DND-41 (cell line): ENCODE measurements at regions not wholly inside any gene's neighbourhood (a gene's known extent, or its start where the extent isn't known, plus 50 kb on each side); places are given as distances from the start of the nearest gene placed in this dataset.
"Not testable (repeated sequence)": the region's sequence is repeated elsewhere in the genome, so short reads cannot be mapped to it uniquely, and the experiment has no call there.

ENCODE experiments used
- EZH2 ChIP-seq: IDR thresholded peaks from 3 replicates; pipeline ENCODE4 v1.6.1; 2012; ENCODE audit warnings: borderline replicate concordance, low read depth, mild to moderate bottlenecking, moderate library complexity, low read length, inconsistent platforms; ENCODE audit not compliant: severe bottlenecking
- TF ChIP-seq, protein P1 (sequence below): IDR thresholded peaks from 2 replicates; pipeline ENCODE4 v1.5.1; 2012; ENCODE audit warnings: borderline replicate concordance, low read length, moderate library complexity, mild to moderate bottlenecking; ENCODE audit not compliant: poor library complexity, severe bottlenecking; ENCODE audit errors: extremely low read depth

DNA sequence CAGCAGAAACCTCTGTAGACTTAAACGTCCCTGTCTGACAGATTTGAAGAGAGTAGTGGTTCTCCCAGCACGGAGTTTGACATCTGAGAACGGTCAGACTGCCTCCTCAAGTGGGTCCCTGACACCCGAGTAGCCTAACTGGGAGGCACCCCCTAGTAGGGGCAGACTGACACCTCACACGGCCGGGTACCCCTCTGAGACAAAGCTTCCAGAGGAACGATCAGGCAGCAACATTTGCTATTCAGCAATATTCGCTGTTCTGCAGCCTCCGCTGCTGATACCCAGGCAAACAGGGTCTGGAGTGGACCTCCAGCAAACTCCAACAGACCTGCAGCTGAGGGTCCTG is 61.5 kb upstream of the ATP2C1 start:
- TF ChIP-seq, protein P1, sequence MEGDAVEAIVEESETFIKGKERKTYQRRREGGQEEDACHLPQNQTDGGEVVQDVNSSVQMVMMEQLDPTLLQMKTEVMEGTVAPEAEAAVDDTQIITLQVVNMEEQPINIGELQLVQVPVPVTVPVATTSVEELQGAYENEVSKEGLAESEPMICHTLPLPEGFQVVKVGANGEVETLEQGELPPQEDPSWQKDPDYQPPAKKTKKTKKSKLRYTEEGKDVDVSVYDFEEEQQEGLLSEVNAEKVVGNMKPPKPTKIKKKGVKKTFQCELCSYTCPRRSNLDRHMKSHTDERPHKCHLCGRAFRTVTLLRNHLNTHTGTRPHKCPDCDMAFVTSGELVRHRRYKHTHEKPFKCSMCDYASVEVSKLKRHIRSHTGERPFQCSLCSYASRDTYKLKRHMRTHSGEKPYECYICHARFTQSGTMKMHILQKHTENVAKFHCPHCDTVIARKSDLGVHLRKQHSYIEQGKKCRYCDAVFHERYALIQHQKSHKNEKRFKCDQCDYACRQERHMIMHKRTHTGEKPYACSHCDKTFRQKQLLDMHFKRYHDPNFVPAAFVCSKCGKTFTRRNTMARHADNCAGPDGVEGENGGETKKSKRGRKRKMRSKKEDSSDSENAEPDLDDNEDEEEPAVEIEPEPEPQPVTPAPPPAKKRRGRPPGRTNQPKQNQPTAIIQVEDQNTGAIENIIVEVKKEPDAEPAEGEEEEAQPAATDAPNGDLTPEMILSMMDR: not testable (repeated sequence)
- TF ChIP-seq EZH2: not testable (repeated sequence)
